NB4 (cell line): ENCODE measurements at regions not wholly inside any gene's neighbourhood (a gene's known extent, or its start where the extent isn't known, plus 50 kb on each side); places are given as distances from the start of the nearest gene placed in this dataset.
"Not testable (repeated sequence)": the region's sequence is repeated elsewhere in the genome, so short reads cannot be mapped to it uniquely, and the experiment has no call there.

Experiments
- CTCF ChIP-seq: IDR thresholded peaks from one replicate; pipeline ENCODE4 v1.5.1; 2012; ENCODE audit warnings: low read depth, low read length
- MAX ChIP-seq: IDR thresholded peaks from 2 replicates; pipeline ENCODE4 v1.6.1; 2011; ENCODE audit warnings: low read depth, low read length
- POLR2A ChIP-seq: IDR thresholded peaks from 2 replicates; pipeline ENCODE4 v1.6.1; 2011; ENCODE audit warnings: mild to moderate bottlenecking; ENCODE audit not compliant: insufficient read length; ENCODE audit errors: extremely low read depth

GRCh38 chr1:207201534-207201933, 97.5 kb downstream of the C4BPA start:
- TF ChIP-seq CTCF, POLR2A, MAX: not testable (repeated sequence)
